Epithelial cell of esophagus (primary cell): ENCODE measurements at regions not wholly inside any gene's neighbourhood (a gene's known extent, or its start where the extent isn't known, plus 50 kb on each side); places are given as distances from the start of the nearest gene placed in this dataset.
"Not testable (repeated sequence)": the region's sequence is repeated elsewhere in the genome, so short reads cannot be mapped to it uniquely, and the experiment has no call there.

ENCODE experiments used
- DNase-seq: peaks from one replicate; pipeline ENCODE4 v3.0.0; 2010; ENCODE audit warnings: low read depth
- H3K4me3 ChIP-seq: 2 replicates; pipeline ENCODE4 v1.5.1; 2011; ENCODE audit warnings: mild to moderate bottlenecking, low read length, control low read depth
- CTCF ChIP-seq: IDR thresholded peaks from 2 replicates; pipeline ENCODE4 v1.5.1; 2011; ENCODE audit warnings: low read depth, mild to moderate bottlenecking, low read length, control low read depth, inconsistent platforms; ENCODE audit not compliant: insufficient read depth; ENCODE audit errors: missing control alignments

DNA sequence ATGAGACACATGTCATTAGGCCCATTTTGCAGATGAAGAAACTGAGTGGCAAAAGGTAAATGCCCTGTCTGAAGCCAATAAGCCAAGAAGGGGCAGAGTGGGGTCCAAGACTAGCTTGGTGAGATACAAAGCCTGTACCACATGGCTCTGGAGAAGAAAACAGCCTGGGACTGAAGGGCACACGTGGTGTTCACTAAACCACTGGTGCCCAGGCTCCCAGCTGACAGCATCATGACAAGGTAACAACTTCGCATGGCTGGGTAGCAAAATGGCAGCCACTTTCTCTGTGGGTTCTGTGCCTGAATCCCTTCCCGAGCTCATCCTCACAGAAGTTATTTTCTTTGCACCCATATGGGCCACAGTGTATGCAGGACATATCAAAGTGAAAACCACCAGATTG is 229.6 kb downstream of the RAB11FIP2 start:
- no peak for TF ChIP-seq CTCF
- no peak overlapping the region for H3K4me3 ChIP-seq
- no peak for DNase-seq

DNA sequence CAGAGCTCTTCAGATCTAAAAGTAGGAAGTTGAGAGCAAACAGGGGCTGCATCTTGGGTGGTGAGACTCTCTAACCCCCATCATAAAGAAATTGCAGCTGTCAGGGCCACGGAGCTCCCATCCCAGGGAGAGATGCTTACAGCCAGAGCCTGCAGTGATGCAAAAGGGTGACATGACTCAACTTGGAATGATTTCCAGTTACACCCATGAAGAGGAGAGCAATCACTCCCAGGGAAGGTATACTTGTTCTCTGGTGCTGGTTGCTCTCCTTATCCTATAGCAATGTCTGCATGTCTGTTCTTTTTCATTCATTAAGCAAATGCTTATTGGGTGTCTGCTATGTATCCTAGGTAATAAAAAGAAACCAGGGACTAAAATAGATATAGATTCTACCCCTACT is 228.0 kb downstream of the RAB11FIP2 start:
- TF ChIP-seq CTCF: no peak
- peak; percentile 55 for DNase-seq
- no peak overlapping the region for H3K4me3 ChIP-seq

DNA sequence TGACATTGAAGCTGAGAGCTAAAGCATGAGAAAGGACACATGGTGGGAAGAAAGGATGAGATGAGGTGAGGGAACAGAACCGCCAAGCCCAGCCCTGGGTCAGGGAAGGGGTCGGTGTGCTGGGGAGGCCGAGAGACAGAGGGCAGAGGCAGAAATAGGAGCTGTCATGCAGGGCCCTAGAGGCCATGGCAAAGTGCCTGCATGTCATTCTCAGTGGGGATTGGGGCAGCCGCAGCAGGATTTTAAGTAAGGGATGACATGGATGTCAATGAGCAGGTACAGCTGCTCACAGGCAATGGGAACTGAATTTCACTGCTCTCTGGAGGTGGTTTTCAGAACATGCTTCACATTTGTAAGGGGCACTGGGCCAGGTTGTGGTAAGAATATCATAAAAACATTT is 227.4 kb downstream of the RAB11FIP2 start:
- DNase-seq: no peak
- H3K4me3 ChIP-seq: no peak overlapping the region
- no peak for TF ChIP-seq CTCF

DNA sequence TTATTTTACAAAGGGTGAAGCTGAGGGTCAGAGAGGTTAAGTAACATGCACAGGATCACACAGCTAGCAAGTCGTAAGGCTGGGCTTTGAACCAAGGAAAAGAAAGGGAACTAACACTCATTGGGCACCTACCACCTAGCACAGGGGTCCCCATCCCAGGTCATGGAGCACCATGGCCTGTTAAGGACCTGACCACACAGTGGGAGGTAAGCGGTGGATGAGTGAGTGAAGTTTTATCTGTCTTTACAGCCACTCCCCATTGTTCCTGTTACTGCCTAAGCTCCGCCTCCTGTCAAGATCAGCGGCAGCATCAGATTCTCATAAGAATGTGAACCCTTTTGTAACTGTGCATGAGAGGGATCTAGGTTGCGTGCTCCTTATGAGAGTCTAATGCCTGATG is 222.8 kb downstream of the RAB11FIP2 start:
- no peak for DNase-seq
- no peak for TF ChIP-seq CTCF
- H3K4me3 ChIP-seq: no peak overlapping the region

GRCh38 chr10:117830205-117830604 is 216.5 kb downstream of the RAB11FIP2 start:
- TF ChIP-seq CTCF: no peak
- no peak for DNase-seq
- no peak overlapping the region for H3K4me3 ChIP-seq

- no peak for DNase-seq
- no peak overlapping the region for H3K4me3 ChIP-seq
- no peak for TF ChIP-seq CTCF
These were observed 215.9 kb downstream of the RAB11FIP2 start for GRCh38 chr10:117830787-117831212.

- peak overlapping the region; percentile 29 for H3K4me3 ChIP-seq
- peak; percentile 5 for DNase-seq
These were observed 207.9 kb downstream of the RAB11FIP2 start for GRCh38 chr10:117838500-117839498.

DNA sequence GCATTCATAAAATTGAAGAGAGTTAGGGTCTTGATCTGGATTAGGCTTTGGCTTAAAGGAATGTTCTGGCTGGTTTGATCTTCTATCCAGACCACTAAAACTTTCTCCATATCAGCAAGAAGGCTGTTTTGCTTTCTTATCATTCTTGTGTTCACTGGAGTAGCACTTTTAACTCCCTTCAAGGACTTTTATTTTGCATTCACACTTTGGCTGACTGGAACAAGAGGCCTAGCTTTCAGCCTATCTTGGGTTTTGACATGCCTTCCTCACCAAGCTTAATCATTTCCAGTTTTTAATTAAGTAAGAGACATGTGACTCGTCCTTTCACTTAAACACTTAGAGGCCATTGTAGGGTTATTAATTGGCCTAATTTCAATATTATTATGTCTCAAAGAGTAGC is 190.3 kb downstream of the RAB11FIP2 start:
- not testable (repeated sequence) for DNase-seq, H3K4me3 ChIP-seq
